ENCODE measurements at regions not wholly inside any gene's neighbourhood (a gene's known extent, or its start where the extent isn't known, plus 50 kb on each side); places are given as distances from the start of the nearest gene placed in this dataset.

DNA sequence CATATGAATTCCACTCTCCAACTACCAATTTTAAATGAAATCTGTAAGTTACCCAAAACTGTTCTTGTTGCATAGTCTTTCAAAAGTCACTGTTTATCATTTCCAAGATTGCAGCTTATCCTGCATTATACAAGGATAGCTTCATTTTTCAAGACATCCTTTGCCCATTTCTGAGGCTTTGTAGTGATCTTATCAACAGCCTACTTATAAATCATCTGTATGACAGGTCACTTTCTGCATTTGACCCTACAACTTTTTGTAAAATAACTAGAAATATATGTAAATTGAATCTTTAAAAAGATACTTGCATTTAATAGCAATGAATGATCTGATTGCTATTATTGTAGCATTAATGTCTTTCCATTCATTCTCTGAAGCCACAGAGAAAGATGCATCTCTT, 521.1 kb downstream of the UTRN start:
- no peaks in the 10 kb centered on the region for H3K27me3 ChIP-seq (ENCODE audit: control insufficient read depth, insufficient read depth, low read length)

DNA sequence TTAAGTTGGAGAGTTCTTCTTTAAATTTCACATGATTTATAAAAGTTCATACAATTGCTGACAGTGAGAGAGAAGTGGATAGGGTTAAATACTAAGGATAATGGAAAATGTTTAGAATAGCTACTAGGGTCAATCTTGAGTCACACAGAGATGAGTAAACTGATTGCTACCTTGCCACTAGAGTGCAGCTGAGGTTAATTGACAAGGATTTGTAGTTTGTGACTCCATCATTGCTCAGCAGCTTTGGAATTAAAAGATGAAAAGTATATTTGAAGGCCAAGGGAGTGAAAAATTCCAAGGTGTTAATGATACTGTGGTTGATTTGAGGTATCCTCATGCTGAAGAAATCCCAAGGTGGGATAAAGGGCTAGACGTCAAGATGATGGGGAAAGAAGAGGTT, 524.0 kb downstream of the UTRN start:
- Histone ChIP-seq H3K4me3 (ENCODE audit: low read depth in 2 of 2, low read length in 2 of 2) (no peak overlapping the region), H3K27ac (ENCODE audit: low read length) (no peak overlapping the region), H3K36me3 (ENCODE audit: control insufficient read depth, insufficient read depth, low read length) (no peaks in the 10 kb centered on the region), H3K27me3 (ENCODE audit: control insufficient read depth, insufficient read depth, low read length) (no peaks in the 10 kb centered on the region), H3K4me1 (ENCODE audit: control insufficient read depth, insufficient read depth, low read length) (no peaks in the 10 kb centered on the region), H3K9me3 (ENCODE audit: control insufficient read depth, insufficient read depth, low read depth, low read length) (no peaks in the 10 kb centered on the region)
- ChIA-PET POLR2A (no interaction called here), CTCF (interaction anchor here (0.7 kb wide), 1 partner anchor 48 kb away, joined by 5 read pairs; no protein-coding TSS in a partner anchor)
- no TSS peak for BruUV-seq (replicated peaks)
- in situ Hi-C loops (cut with HindIII; ENCODE audit: low pct_unique_long_range_greater_than_20kb, low sequenced_read_pairs) (no loop called here), intact Hi-C loops (cut with micrococcal nuclease; ENCODE audit: unreplicated experiment) (no loop called here)
- no peak for DNase-seq (ENCODE audit: low read depth, low spot score)
- no peak for ATAC-seq
- TF ChIP-seq, protein P1, sequence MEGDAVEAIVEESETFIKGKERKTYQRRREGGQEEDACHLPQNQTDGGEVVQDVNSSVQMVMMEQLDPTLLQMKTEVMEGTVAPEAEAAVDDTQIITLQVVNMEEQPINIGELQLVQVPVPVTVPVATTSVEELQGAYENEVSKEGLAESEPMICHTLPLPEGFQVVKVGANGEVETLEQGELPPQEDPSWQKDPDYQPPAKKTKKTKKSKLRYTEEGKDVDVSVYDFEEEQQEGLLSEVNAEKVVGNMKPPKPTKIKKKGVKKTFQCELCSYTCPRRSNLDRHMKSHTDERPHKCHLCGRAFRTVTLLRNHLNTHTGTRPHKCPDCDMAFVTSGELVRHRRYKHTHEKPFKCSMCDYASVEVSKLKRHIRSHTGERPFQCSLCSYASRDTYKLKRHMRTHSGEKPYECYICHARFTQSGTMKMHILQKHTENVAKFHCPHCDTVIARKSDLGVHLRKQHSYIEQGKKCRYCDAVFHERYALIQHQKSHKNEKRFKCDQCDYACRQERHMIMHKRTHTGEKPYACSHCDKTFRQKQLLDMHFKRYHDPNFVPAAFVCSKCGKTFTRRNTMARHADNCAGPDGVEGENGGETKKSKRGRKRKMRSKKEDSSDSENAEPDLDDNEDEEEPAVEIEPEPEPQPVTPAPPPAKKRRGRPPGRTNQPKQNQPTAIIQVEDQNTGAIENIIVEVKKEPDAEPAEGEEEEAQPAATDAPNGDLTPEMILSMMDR (IDR thresholded peaks at IDR 0.05), result no peak
- TF ChIP-seq SIN3A (IDR thresholded peaks at IDR 0.05; ENCODE audit: borderline replicate concordance, insufficient read depth, low read depth, low read length), result no peak
- TF ChIP-seq POLR2AphosphoS5 (IDR thresholded peaks at IDR 0.05; ENCODE audit: low read depth, low read length), result no peak
- TF ChIP-seq, protein P2, sequence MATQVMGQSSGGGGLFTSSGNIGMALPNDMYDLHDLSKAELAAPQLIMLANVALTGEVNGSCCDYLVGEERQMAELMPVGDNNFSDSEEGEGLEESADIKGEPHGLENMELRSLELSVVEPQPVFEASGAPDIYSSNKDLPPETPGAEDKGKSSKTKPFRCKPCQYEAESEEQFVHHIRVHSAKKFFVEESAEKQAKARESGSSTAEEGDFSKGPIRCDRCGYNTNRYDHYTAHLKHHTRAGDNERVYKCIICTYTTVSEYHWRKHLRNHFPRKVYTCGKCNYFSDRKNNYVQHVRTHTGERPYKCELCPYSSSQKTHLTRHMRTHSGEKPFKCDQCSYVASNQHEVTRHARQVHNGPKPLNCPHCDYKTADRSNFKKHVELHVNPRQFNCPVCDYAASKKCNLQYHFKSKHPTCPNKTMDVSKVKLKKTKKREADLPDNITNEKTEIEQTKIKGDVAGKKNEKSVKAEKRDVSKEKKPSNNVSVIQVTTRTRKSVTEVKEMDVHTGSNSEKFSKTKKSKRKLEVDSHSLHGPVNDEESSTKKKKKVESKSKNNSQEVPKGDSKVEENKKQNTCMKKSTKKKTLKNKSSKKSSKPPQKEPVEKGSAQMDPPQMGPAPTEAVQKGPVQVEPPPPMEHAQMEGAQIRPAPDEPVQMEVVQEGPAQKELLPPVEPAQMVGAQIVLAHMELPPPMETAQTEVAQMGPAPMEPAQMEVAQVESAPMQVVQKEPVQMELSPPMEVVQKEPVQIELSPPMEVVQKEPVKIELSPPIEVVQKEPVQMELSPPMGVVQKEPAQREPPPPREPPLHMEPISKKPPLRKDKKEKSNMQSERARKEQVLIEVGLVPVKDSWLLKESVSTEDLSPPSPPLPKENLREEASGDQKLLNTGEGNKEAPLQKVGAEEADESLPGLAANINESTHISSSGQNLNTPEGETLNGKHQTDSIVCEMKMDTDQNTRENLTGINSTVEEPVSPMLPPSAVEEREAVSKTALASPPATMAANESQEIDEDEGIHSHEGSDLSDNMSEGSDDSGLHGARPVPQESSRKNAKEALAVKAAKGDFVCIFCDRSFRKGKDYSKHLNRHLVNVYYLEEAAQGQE (IDR thresholded peaks at IDR 0.05; ENCODE audit: insufficient read depth in 1 of 2, low read depth in 2 of 2, low read length in 1 of 2), result no peak
- no peak for TF ChIP-seq TCF7L2 (IDR thresholded peaks at IDR 0.05; ENCODE audit: low read depth, low read length)

More for the DNA sequence above, 521.1 kb downstream of the UTRN start:
- Histone ChIP-seq H3K36me3 (ENCODE audit: control insufficient read depth, insufficient read depth, low read length) (no peaks in the 10 kb centered on the region; the same call in 1 of the 2 replicates), H3K4me3 (ENCODE audit: low read depth in 2 of 2, low read length in 2 of 2) (no peak overlapping the region), H3K27ac (ENCODE audit: low read length) (no peak overlapping the region), H3K4me1 (ENCODE audit: control insufficient read depth, insufficient read depth, low read length) (no peaks in the 10 kb centered on the region), H3K9me3 (ENCODE audit: control insufficient read depth, insufficient read depth, low read depth, low read length) (no peaks in the 10 kb centered on the region)
- TF ChIP-seq SIN3A (IDR thresholded peaks at IDR 0.05; ENCODE audit: borderline replicate concordance, insufficient read depth, low read depth, low read length) (no peak), TCF7L2 (IDR thresholded peaks at IDR 0.05; ENCODE audit: low read depth, low read length) (no peak), POLR2AphosphoS5 (IDR thresholded peaks at IDR 0.05; ENCODE audit: low read depth, low read length) (no peak)
- TF ChIP-seq, protein P1 (IDR thresholded peaks at IDR 0.05), result no peak
- TF ChIP-seq, protein P2 (IDR thresholded peaks at IDR 0.05; ENCODE audit: insufficient read depth in 1 of 2, low read depth in 2 of 2, low read length in 1 of 2), result no peak
- no peak for DNase-seq (ENCODE audit: low read depth, low spot score)
- ChIA-PET POLR2A (no interaction called here), CTCF (interaction anchor here (0.6 kb wide), 1 partner anchor 107 kb away, joined by 3 read pairs; no protein-coding TSS in a partner anchor)
- ATAC-seq, result no peak
- no TSS peak for BruUV-seq (replicated peaks)
- in situ Hi-C loops (cut with HindIII; ENCODE audit: low pct_unique_long_range_greater_than_20kb, low sequenced_read_pairs) (no loop called here), intact Hi-C loops (cut with micrococcal nuclease; ENCODE audit: unreplicated experiment) (no loop called here)
